Umbilical cord (tissue), 1 donor: ENCODE measurements at regions not wholly inside any gene's neighbourhood (a gene's known extent, or its start where the extent isn't known, plus 50 kb on each side); places are given as distances from the start of the nearest gene placed in this dataset.
"Not testable (repeated sequence)": the region's sequence is repeated elsewhere in the genome, so short reads cannot be mapped to it uniquely, and the experiment has no call there.

Source experiments
- DNase-seq: peaks from one replicate; pipeline ENCODE4 v3.0.0-alpha.2; 2015; ENCODE audit warnings: low spot score

- DNase-seq, result peak; percentile 26
Observed at GRCh38 chr21:28473530-28474220, 519.0 kb downstream of the LTN1 start.

GRCh38 chr21:28472543-28472942 lies 520.1 kb downstream of the LTN1 start:
- DNase-seq, result not testable (repeated sequence)

GRCh38 chr21:28464988-28465387 lies 527.7 kb downstream of the LTN1 start:
- no peak for DNase-seq

GRCh38 chr21:28464095-28464494 lies 528.6 kb downstream of the LTN1 start:
- peak; percentile 47 for DNase-seq

- DNase-seq, result no peak
Observed at GRCh38 chr21:28459193-28459592, 533.5 kb downstream of the LTN1 start.

GRCh38 chr21:28458446-28458845 lies 534.2 kb downstream of the LTN1 start:
- no peak for DNase-seq

GRCh38 chr21:28455253-28455600 lies 537.5 kb downstream of the LTN1 start:
- no peak for DNase-seq

- no peak for DNase-seq
Observed at GRCh38 chr21:28454564-28455252, 538.0 kb downstream of the LTN1 start.

- DNase-seq, result no peak
Observed at GRCh38 chr21:28447462-28447861, 545.2 kb downstream of the LTN1 start.

- DNase-seq, result no peak
Observed at GRCh38 chr21:28445141-28445830, 547.4 kb downstream of the LTN1 start.

GRCh38 chr21:28444557-28444956 lies 548.1 kb downstream of the LTN1 start:
- DNase-seq, result no peak

GRCh38 chr21:28444111-28444510 lies 548.6 kb downstream of the LTN1 start:
- no peak for DNase-seq

GRCh38 chr21:28442624-28443023 lies 550.1 kb downstream of the LTN1 start:
- DNase-seq, result no peak

GRCh38 chr21:28442085-28442484 lies 550.6 kb downstream of the LTN1 start:
- DNase-seq, result no peak

- peak; percentile 47 for DNase-seq
Observed at GRCh38 chr21:28439788-28440187, 552.9 kb downstream of the LTN1 start.

GRCh38 chr21:28439251-28439650 lies 553.4 kb downstream of the LTN1 start:
- no peak for DNase-seq

GRCh38 chr21:28437061-28437460 lies 555.6 kb downstream of the LTN1 start:
- peak; percentile 40 for DNase-seq

- DNase-seq, result no peak
Observed at GRCh38 chr21:28436286-28436932, 556.3 kb downstream of the LTN1 start.

- no peak for DNase-seq
Observed at GRCh38 chr21:28431527-28432200, 561.0 kb downstream of the LTN1 start.

GRCh38 chr21:28431022-28431421 lies 561.7 kb downstream of the LTN1 start:
- no peak for DNase-seq

- no peak for DNase-seq
Observed at GRCh38 chr21:28429161-28429560, 563.5 kb downstream of the LTN1 start.
